NCI-H2029 (cell line): ENCODE measurements at regions not wholly inside any gene's neighbourhood (a gene's known extent, or its start where the extent isn't known, plus 50 kb on each side); places are given as distances from the start of the nearest gene placed in this dataset.
A peak's percentile ranks its signal among the peaks of the same experiment; 100 is the strongest.
"Not testable (repeated sequence)": the region's sequence is repeated elsewhere in the genome, so short reads cannot be mapped to it uniquely, and the experiment has no call there.

Source experiments
- DNase-seq: peaks from one replicate; lab custom pipeline; 2025; lab: John Stamatoyannopoulos, UW

DNA sequence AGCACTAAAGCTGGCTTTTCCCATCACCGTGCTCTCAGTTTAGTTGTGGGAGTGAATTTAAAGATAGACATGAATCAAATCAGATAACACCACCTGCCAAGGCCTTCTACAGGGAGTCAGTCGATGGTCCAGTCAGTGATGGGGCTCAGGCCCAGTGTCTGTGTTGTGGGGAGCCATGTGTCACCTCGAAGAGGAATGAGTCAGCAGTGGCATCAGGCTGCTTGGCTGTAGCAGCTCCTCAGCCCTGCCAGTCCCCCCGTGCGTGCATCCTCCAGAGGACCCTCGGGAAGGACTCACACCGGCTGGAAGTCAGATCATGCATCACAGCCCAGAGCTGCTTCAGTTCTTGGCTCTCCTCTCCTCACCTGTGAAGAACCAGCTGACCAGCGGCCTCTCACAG, 420.4 kb upstream of the RAB6C start:
- no peak for DNase-seq

DNA sequence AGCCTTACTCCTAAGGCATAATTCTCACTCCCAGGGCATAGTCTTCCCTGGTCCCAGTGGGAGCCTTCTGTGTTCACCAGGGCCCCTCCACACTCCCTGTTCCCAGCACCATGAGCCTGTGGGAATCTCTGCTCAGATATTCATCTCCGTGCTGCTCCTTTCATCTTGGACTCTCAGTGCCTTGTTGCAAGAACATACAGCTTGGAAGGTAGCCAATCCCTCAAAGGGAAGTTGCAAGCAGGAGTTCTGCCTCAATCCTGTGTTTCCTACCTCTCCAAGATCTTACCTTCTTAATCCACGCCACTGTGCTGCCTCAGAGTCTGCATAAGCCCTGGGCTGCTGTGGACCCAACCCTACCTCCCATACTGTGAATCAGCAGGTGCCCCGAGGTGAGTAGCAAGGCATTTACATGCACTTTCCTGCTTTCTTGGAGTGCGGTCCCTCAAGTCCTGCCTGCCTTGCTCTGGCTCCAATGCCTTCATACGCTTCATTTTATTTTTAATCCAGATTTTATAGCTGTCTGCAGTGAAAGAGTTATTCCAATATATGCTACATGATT, 413.8 kb upstream of the RAB6C start:
- DNase-seq, result no peak

DNA sequence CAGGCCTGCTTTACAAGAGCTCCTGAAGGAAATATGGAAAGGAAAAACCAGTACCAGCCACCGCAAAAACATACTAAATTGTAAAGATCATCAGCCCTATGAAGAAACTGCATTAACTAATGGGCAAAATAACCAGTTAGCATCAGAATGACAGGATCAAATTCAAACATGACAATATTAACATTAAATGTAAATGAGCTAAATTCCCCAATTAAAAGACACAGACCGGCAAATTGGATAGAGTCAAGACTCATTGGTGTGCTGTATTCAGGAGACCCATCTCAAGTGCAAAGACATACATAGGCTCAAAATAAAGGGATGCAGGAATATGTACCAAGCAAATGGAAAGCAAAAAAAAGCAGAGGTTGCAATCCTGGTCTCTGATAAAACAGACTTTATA, 408.7 kb upstream of the RAB6C start:
- DNase-seq, result not testable (repeated sequence)

DNA sequence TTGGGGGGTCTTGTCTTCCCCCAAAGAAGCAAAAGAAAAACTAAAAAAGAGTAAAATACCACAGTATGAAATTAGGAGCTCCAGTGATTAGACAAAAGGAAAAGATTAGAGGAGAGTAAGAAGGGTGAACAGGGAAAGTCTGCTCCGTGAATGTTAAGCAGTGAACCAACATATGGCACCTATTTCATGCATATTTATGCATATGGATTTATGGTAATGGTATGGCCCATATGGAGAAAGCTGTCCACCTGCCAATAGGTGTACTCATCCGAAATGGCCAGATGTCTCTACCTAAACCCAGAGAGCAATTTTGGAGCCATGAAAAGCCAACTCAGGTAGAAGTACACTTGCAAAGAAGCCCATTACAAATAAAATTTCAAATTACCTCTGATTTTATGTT, 404.0 kb upstream of the RAB6C start:
- no peak for DNase-seq

DNA sequence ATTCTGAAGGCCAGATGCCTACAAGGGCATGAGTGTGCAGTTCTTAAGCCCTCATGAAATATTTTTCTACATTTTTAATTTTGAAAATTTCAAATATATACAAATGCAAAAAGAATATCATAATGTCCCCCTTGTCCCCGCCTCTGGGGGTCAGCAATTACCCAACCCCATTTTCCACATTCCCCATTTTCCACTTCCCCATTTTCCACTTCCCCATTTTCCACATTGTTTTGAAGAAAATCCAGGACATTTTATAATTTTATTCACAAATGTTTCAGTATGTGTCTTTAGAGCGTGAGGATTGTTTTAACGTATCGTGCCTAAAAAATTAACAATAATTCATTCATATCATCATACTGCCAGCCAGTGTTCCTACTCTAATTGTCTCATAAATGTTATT, 403.6 kb upstream of the RAB6C start:
- DNase-seq, result no peak

GRCh38 chr2:129580001-129580400, 399.5 kb upstream of the RAB6C start:
- no peak for DNase-seq

GRCh38 chr2:129585760-129586159, 393.7 kb upstream of the RAB6C start:
- DNase-seq, result no peak

DNA sequence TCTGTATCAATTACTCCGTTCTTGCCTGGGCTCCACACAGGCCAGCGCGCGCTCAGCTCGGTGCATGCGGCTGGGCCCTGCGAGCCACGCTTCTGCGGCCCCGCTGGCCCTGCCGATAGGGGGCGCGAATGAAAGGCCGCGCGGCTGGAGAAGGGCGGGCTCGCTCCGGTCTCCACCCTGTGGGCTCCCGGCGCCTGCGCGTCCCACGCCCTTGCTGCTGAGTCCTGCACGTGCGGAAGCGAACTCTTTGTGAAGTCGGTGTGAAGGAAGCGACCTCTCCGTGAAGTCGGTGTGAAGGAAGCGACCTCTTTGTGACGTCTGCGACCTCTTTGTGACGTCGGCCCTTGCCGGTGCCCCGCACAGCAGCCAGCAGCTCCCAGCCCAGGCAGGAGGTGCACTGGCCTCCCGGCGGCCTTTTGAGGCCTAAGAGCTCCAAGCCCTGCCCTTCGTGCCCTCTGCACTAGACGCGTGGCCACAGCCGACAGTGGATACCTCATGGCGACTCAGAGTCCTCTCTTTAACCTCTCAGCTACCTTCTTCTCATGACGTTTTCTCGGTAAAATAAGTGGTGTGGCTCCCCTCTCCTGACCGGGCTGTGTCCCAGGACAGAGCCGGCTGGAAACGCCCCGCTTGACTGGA, 391.9 kb upstream of the RAB6C start:
- no peak for DNase-seq

DNA sequence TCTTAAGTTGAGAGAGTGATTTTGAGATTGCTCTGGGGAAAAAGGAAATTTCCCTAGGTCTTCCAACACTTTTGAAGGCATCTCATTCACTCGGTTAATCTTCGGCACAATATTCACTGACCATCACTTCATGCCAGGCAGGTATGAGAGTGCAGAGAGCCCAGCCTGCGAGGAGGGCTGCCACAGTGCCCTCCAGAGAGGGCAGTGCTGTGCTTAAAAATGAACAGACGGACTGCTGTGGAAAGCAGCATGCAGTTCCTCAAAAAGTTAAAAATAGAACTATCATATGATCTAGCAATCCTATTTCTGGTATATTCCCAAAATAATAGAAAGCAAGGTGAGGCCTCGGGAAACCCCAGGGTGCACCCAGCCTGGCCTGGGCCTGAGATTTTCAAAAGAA, 374.9 kb upstream of the RAB6C start:
- DNase-seq, result no peak

DNA sequence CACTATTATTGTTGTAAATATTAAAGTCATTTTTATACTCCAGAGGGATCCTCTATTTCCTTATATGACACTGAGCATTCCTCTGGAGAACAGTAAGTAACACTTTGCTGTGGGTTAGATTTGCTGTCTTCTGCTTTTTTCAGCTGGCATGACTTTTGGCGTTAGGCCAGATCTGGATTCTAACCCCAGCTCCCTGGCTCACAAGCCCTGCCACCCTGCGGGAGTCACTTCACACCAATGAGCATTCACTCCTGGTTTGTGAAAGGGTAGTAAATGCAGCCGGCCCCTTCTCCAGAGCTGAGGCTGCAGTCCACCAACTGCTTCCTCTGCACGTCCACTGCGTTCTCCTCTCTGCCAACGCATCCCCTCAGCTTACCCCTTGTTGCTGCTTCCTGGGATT, 373.8 kb upstream of the RAB6C start:
- DNase-seq, result no peak

DNA sequence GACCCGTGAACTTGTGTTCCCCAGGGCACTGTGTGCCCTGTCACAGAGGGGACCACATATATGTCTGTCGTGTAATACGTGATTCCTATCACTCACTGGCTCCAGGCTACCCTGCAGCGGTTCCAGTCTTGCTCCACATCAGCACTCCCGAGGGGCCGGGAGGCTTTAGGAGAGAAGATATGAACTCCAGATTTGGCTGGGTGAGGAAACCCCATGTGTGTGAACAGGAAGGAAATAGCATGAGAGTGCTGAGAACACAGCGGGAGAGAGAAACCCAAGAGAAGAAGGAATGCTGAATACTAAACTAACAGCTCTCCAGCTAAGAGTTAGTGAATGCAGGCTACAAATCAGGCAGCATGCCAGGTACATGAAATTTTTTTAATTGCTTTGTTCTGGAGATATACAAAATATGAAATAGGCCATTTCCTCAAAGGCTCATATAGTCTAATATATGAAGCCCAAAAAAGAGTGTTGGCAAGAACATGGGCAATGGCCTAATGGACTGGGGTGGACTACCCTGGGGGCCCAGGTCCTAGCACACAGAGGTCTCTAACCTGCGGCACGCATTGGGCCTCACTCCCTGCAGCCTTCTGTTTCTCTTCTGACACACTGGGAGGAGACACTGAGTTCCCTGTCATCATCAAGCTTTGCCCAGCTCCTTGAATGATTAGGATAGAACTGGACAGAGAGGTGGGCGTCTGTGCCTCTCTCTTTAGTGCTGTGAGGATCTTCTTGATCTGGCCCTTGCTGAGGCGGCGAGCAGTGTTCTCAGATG, 372.8 kb upstream of the RAB6C start:
- DNase-seq, result no peak

- DNase-seq, result no peak
Measured at GRCh38 chr2:129609224-129609623, 370.2 kb upstream of the RAB6C start.

- DNase-seq, result no peak
Measured at GRCh38 chr2:129610766-129611165, 368.7 kb upstream of the RAB6C start.

DNA sequence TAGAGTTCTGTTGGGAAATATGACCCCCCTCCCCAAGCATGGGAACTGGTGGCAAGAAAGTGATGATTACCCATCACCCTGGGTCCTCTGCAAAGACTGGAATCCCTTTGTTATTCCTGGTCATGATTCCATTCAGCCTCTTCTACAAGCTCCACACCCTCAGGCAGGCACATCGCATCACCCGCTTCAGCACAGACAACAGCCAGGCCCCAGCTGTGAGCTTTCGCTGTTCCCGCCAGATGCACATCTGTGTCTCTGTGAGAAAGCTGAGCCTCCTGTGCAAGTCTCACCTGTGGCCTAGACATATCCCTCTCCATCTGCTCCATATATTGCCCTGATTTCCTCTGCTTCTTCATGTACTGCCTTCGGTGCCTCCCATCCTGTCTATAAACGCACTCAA, 368.0 kb upstream of the RAB6C start:
- no peak for DNase-seq

- peak; percentile 92 for DNase-seq
Measured at GRCh38 chr2:129619471-129619870, 360.0 kb upstream of the RAB6C start.

DNA sequence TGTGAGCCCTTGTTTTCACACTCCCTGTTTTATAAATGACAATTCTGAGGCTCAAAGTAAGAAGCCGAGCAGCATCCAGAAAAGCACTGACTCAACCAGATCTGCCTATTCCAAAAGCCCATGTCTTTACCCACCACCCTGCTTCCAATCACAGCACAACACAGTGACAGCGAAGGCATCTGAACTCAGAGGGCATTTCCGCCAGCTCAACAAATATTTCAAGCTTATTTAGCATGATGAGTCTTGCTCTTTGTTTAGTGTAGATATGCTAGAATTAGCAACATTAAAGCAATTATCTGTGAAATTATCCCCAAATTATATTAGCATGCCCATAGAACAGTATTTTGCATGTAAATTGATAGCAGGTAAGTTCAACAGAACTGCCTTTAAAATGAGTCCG, 359.1 kb upstream of the RAB6C start:
- DNase-seq, result no peak

- DNase-seq, result no peak
Measured at GRCh38 chr2:129623783-129624182, 355.7 kb upstream of the RAB6C start.

DNA sequence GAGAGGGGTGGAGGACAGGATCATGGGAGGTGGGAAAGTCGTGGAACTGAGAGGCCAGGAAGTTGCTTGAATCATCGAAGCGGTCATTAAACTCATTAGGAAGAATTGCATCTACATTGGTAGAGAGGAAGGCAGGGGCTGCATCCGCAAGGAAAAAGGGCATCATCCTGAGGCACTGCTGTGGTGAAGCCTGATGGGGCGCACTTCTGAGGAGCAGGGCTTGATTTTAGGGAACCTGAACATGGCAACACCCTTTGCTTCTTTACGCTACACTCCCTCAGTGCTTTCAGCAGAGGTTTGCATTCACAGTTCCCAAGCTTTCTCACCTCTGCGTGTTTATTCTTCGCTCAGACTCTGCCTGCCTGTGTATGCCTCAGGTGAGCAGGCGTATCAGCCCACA, 352.0 kb upstream of the RAB6C start:
- DNase-seq, result no peak

GRCh38 chr2:129636692-129637091, 342.8 kb upstream of the RAB6C start:
- DNase-seq, result no peak

DNA sequence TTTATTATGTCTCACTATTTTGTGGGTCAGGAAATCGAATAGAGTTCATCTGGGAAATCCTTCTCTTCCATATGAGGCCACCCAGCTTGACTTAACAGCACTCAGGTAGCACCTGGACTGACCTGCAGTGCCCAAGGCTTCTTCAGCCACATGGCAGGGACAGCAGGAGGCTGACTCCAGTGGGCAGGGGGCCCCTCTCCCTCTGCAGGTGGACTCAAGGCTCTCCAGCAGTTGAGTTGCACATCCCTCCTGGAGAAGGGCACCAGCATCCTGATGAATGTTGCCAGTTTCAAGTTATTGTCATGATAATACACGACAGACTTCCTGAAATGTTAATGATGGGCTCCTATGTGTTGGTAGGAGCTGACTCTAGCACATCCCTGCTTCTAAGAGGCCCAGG, 338.1 kb upstream of the RAB6C start:
- no peak for DNase-seq

GRCh38 chr2:129642526-129643043, 336.9 kb upstream of the RAB6C start:
- no peak for DNase-seq

DNA sequence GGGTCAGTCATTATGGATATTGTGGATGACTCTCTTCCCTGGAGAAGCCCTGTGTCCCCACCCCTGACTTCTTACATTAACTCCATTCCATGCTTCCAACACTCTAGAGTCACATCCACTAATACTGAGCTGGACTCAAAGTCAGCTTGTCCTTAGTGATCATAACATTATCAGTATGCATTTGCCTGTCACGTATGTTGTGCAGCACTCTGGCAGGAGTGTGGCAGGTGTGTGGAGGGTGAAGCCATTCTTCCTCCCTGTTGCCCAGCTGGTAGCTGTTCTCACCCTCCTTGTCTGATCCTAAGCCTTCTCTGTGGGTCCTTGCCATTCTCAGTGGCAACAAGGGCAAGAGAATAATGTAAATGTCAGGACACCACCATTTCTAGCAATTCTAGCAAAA, 334.1 kb upstream of the RAB6C start:
- DNase-seq, result no peak

DNA sequence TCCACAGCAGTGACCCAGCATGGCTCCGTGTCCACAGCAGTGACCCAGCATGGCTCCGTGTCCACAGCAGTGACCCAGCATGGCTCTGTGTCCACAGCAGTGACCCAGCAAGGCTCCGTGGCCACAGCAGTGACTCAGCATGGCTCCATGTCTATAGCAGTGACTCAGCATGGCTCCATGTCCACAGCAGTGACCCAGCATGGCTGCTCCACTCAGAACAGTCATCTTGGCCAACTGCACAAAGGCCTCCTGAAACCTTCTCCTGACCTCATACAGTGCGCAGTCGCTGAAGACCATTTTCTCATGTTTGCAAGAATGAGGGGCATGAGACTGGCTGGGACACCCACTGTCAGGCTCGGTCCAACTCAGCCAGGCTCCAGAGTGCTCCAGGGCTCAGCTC, 333.4 kb upstream of the RAB6C start:
- no peak for DNase-seq
